NB4 (cell line): ENCODE measurements at regions not wholly inside any gene's neighbourhood (a gene's known extent, or its start where the extent isn't known, plus 50 kb on each side); places are given as distances from the start of the nearest gene placed in this dataset.

Experiments used
- DNase-seq: peaks from one replicate; pipeline ENCODE4 v3.0.0; 2010; ENCODE audit warnings: low read depth
- H3K4me3 ChIP-seq: one replicate; pipeline ENCODE4 v1.5.1; 2011; ENCODE audit warnings: mild to moderate bottlenecking, low read depth, low read length, moderate library complexity
- MYC ChIP-seq: IDR thresholded peaks from 2 replicates; pipeline ENCODE4 v1.6.1; 2011; ENCODE audit warnings: low read depth, low read length
- POLR2A ChIP-seq: IDR thresholded peaks from 2 replicates; pipeline ENCODE4 v1.6.1; 2011; ENCODE audit warnings: mild to moderate bottlenecking; ENCODE audit not compliant: insufficient read length; ENCODE audit errors: extremely low read depth
- TF ChIP-seq, protein P1 (sequence below): IDR thresholded peaks from 2 replicates; pipeline ENCODE4 v1.6.1; 2011; ENCODE audit warnings: low read depth, low read length
- TF ChIP-seq, protein P2 (sequence below): IDR thresholded peaks from one replicate; pipeline ENCODE4 v1.5.1; 2012; ENCODE audit warnings: low read depth, low read length

DNA sequence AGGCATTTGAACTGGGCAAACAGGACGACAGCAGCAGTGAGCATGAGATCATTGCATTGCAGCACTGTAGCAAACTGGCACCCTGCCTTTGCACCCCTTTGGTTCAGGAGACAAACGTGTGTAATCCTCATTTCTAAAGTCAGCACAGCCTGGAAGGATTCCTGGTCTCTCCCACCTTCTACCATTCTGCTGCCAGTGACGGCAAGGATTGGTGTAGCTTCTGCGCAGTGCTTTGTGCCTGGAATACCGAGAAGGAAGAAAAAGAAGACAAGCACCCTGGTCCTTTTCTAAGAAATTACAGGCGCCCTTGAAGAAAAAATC, 805.3 kb downstream of the USP25 start:
- TF ChIP-seq, protein P1, sequence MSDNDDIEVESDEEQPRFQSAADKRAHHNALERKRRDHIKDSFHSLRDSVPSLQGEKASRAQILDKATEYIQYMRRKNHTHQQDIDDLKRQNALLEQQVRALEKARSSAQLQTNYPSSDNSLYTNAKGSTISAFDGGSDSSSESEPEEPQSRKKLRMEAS: no peak
- TF ChIP-seq MYC (no peak), POLR2A (no peak)
- TF ChIP-seq, protein P2, sequence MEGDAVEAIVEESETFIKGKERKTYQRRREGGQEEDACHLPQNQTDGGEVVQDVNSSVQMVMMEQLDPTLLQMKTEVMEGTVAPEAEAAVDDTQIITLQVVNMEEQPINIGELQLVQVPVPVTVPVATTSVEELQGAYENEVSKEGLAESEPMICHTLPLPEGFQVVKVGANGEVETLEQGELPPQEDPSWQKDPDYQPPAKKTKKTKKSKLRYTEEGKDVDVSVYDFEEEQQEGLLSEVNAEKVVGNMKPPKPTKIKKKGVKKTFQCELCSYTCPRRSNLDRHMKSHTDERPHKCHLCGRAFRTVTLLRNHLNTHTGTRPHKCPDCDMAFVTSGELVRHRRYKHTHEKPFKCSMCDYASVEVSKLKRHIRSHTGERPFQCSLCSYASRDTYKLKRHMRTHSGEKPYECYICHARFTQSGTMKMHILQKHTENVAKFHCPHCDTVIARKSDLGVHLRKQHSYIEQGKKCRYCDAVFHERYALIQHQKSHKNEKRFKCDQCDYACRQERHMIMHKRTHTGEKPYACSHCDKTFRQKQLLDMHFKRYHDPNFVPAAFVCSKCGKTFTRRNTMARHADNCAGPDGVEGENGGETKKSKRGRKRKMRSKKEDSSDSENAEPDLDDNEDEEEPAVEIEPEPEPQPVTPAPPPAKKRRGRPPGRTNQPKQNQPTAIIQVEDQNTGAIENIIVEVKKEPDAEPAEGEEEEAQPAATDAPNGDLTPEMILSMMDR: no peak
- DNase-seq: no peak

DNA sequence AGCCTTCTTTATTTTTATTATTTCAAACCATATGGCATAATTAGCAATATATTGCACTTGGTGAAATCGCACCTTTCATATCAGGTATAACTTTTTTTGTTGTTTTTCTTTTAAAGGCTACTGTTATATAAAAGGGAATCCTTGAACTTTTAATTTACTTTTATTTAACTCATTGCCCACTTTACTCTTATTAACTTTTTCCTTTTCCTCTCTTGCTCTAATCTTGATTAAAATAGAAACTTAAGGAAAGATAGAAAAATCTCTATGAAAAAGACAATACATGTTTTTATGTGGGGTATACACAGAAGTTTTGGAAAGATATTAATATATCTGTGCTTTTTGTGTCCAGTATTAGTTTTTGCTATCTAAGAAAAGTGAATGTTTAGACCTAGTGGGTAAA, 805.8 kb downstream of the USP25 start:
- TF ChIP-seq MYC (no peak), POLR2A (no peak)
- TF ChIP-seq, protein P2: no peak
- TF ChIP-seq, protein P1: no peak
- H3K4me3 ChIP-seq: no peak overlapping the region
- no peak for DNase-seq

More for the DNA sequence above, 805.3 kb downstream of the USP25 start:
- H3K4me3 ChIP-seq: no peak overlapping the region

DNA sequence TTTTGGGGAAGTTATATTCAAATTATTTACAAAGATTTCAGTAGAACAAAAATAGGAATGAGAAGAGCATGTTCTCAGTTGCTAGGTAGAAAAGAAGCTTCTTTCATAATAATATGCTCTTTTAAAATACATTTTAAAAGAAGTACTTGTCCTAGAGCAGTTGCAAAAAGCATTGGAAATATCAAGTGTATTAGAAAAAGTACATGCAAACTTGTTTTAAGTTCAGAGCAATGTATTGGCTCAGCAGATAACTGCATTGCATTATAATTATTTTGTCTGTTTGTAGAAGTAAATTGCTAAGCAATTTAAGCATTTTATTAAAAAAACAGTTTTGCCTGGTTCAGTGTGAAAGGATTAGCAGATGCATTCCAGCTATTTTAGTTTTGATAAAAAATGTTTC, 806.4 kb downstream of the USP25 start:
- H3K4me3 ChIP-seq: no peak overlapping the region
- DNase-seq: no peak
- TF ChIP-seq, protein P1: no peak
- TF ChIP-seq MYC (no peak), POLR2A (no peak)
- TF ChIP-seq, protein P2: no peak

DNA sequence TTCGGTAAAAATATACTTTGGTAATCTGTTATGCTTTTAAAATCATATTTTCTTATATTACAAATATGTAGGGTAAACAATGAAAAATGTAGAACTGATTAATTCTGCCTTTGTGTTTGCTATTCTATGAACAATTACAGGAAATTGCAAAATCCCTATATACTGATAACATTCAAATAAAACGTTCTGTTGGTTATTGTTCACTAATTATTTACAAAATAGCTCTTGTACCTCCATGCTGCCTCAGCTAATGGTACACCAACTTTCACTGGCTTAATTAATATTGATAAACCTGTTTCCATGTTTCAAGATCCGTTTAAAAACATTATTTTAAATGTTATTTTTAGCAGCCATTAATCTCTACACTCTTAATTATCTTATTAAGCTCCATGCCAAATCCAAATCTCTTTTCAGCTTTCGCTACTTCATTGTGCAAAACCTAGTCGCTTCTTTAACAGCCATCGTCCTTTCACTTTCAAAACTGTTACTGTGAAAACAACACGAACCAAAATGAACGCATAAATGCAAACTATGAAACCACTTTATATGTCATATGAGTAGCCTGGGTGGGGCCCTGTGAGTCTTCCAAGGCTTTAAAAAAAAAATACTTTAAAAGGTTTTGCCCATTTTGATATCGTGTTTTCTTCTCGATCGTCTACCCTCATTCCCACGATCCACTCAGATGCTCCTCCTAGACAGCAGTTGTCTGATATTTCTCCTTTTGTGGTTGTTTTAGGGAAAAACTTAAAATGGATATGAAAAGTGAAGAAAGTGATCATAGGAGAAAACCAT, 807.1 kb downstream of the USP25 start:
- H3K4me3 ChIP-seq: no peak overlapping the region
- TF ChIP-seq MYC (no peak), POLR2A (no peak)
- TF ChIP-seq, protein P1: no peak
- TF ChIP-seq, protein P2: no peak
- DNase-seq: no peak

DNA sequence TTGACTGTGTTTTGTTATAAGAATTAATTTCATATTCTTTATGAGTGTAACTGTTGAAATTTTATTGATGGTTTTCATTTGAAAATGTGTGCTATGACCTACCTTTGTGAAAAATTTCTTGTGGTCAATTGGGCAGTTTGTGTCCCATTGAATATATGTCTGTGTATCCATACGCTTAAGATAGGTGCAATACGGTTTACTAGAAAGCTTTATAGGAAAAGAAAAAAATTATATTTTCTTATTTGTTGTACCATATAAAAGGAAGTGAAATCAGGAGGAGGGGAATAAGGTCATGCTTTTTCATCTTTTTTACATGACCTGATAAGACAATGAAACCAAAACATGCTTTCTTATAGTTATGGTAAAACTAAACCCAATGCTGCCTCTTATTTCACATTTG, 807.7 kb downstream of the USP25 start:
- no peak for DNase-seq
- H3K4me3 ChIP-seq: no peak overlapping the region
- TF ChIP-seq POLR2A (no peak), MYC (no peak)
- TF ChIP-seq, protein P1: no peak
- TF ChIP-seq, protein P2: no peak
